Effector memory CD8-positive, alpha-beta T cell (primary cell): ENCODE measurements at regions not wholly inside any gene's neighbourhood (a gene's known extent, or its start where the extent isn't known, plus 50 kb on each side); places are given as distances from the start of the nearest gene placed in this dataset.

Source experiments
- ATAC-seq: fragments of 150-1000 bp; cut with Tn5 transposase; replicated peaks from 2 replicates; pipeline ENCODE4 v1.10.0; 2021; ENCODE audit warnings: mild to moderate bottlenecking, moderate library complexity
- DNase-seq, 3 experiments: peaks; one replicate each; pipeline ENCODE4 v3.0.0; 2021
- H3K27ac Mint-ChIP-seq, 2 donors: one replicate each; pipeline ENCODE4 v1.8.0; 2022; ENCODE audit warnings: mild to moderate bottlenecking in 2 of 2, mixed read lengths in 2 of 2, moderate library complexity in 2 of 2
- H3K27me3 Mint-ChIP-seq, 2 donors: one replicate each; pipeline ENCODE4 v1.8.0; 2022; ENCODE audit warnings: mixed read lengths in 2 of 2
- H3K36me3 Mint-ChIP-seq: one replicate; pipeline ENCODE4 v1.8.0; 2022; ENCODE audit warnings: mild to moderate bottlenecking, moderate library complexity, mixed read lengths; ENCODE audit not compliant: insufficient read depth
- H3K4me1 Mint-ChIP-seq, 2 donors: one replicate each; pipeline ENCODE4 v1.8.0; 2022; ENCODE audit warnings: low read depth in 2 of 2, mixed read lengths in 2 of 2
- H3K4me3 Mint-ChIP-seq, 2 donors: one replicate each; pipeline ENCODE4 v1.8.0; 2022; ENCODE audit warnings: mild to moderate bottlenecking in 2 of 2, mixed read lengths in 2 of 2, moderate library complexity in 2 of 2
- H3K9me3 Mint-ChIP-seq, 2 donors: one replicate each; pipeline ENCODE4 v1.8.0; 2022; ENCODE audit warnings: mixed read lengths in 2 of 2

GRCh38 chr10:29119374-29119773, 169.5 kb upstream of the LYZL1 start:
- no peaks in the 10 kb centered on the region for H3K27me3 Mint-ChIP-seq
- no peak for DNase-seq
- ATAC-seq, result no peak
- H3K9me3 Mint-ChIP-seq, result peaks cover 7 to 8% of the 10 kb centered on the region in 2 donors
- H3K27ac Mint-ChIP-seq, result no peak overlapping the region
- H3K4me3 Mint-ChIP-seq, result no peak overlapping the region
- no peaks in the 10 kb centered on the region for H3K4me1 Mint-ChIP-seq
- no peaks in the 10 kb centered on the region for H3K36me3 Mint-ChIP-seq

GRCh38 chr10:29120216-29120615, 168.7 kb upstream of the LYZL1 start:
- H3K9me3 Mint-ChIP-seq, result peaks cover 7 to 8% of the 10 kb centered on the region in 2 donors
- ATAC-seq, result no peak
- no peak for DNase-seq
- no peaks in the 10 kb centered on the region for H3K36me3 Mint-ChIP-seq
- no peak overlapping the region for H3K27ac Mint-ChIP-seq
- no peaks in the 10 kb centered on the region for H3K27me3 Mint-ChIP-seq
- H3K4me1 Mint-ChIP-seq, result no peaks in the 10 kb centered on the region
- no peak overlapping the region for H3K4me3 Mint-ChIP-seq

- H3K4me3 Mint-ChIP-seq, result no peak overlapping the region
- H3K4me1 Mint-ChIP-seq, result no peaks in the 10 kb centered on the region
- peaks cover 0 to 3% of the 10 kb centered on the region in 2 donors for H3K9me3 Mint-ChIP-seq
- H3K36me3 Mint-ChIP-seq, result no peaks in the 10 kb centered on the region
- DNase-seq (no peak), ATAC-seq (no peak)
- peaks cover 6 to 8% of the 10 kb centered on the region in 2 donors for H3K27me3 Mint-ChIP-seq
- no peak overlapping the region for H3K27ac Mint-ChIP-seq
These were observed 164.0 kb upstream of the LYZL1 start for GRCh38 chr10:29124864-29125263.

- Mint-ChIP-seq H3K4me1 (no peaks in the 10 kb centered on the region), H3K9me3 (peaks cover 0 to 3% of the 10 kb centered on the region in 2 donors), H3K27me3 (peaks cover 11 to 15% of the 10 kb centered on the region in 2 donors), H3K4me3 (no peak overlapping the region), H3K27ac (no peak overlapping the region), H3K36me3 (no peaks in the 10 kb centered on the region)
- DNase-seq, result no peak
- ATAC-seq, result no peak
These were observed 161.7 kb upstream of the LYZL1 start for GRCh38 chr10:29127037-29127700.

- H3K4me1 Mint-ChIP-seq, result no peaks in the 10 kb centered on the region
- H3K36me3 Mint-ChIP-seq, result no peaks in the 10 kb centered on the region
- H3K9me3 Mint-ChIP-seq, result peaks cover 0 to 3% of the 10 kb centered on the region in 2 donors
- DNase-seq (no peak), ATAC-seq (no peak)
- no peak overlapping the region for H3K4me3 Mint-ChIP-seq
- H3K27me3 Mint-ChIP-seq, result peaks cover 16 to 20% of the 10 kb centered on the region in 2 donors
- no peak overlapping the region for H3K27ac Mint-ChIP-seq
These were observed 161.1 kb upstream of the LYZL1 start for GRCh38 chr10:29127731-29128130.

- H3K27ac Mint-ChIP-seq, result no peak overlapping the region
- peaks cover 20 to 26% of the 10 kb centered on the region in 2 donors for H3K27me3 Mint-ChIP-seq
- H3K4me3 Mint-ChIP-seq, result no peak overlapping the region
- H3K9me3 Mint-ChIP-seq, result no peaks in the 10 kb centered on the region
- ATAC-seq, result no peak
- DNase-seq, result no peak
- no peaks in the 10 kb centered on the region for H3K4me1 Mint-ChIP-seq
- no peaks in the 10 kb centered on the region for H3K36me3 Mint-ChIP-seq
These were observed 158.6 kb upstream of the LYZL1 start for GRCh38 chr10:29130190-29130673.

- no peak overlapping the region for H3K4me3 Mint-ChIP-seq
- no peak overlapping the region for H3K27ac Mint-ChIP-seq
- H3K4me1 Mint-ChIP-seq, result no peaks in the 10 kb centered on the region
- DNase-seq, result no peak
- H3K9me3 Mint-ChIP-seq, result no peaks in the 10 kb centered on the region
- H3K27me3 Mint-ChIP-seq, result peaks cover 20 to 26% of the 10 kb centered on the region in 2 donors
- ATAC-seq, result no peak
- H3K36me3 Mint-ChIP-seq, result no peaks in the 10 kb centered on the region
These were observed 156.8 kb upstream of the LYZL1 start for GRCh38 chr10:29131952-29132547.

GRCh38 chr10:29132551-29133111, 156.2 kb upstream of the LYZL1 start:
- no peaks in the 10 kb centered on the region for H3K36me3 Mint-ChIP-seq
- ATAC-seq, result no peak
- H3K9me3 Mint-ChIP-seq, result peaks cover 0 to under 1% of the 10 kb centered on the region in 2 donors
- no peaks in the 10 kb centered on the region for H3K4me1 Mint-ChIP-seq
- peaks cover 20 to 26% of the 10 kb centered on the region in 2 donors for H3K27me3 Mint-ChIP-seq
- no peak for DNase-seq
- no peak overlapping the region for H3K4me3 Mint-ChIP-seq
- no peak overlapping the region for H3K27ac Mint-ChIP-seq

GRCh38 chr10:29135337-29135736, 153.5 kb upstream of the LYZL1 start:
- H3K4me3 Mint-ChIP-seq, result no peak overlapping the region
- ATAC-seq (no peak), DNase-seq (no peak)
- H3K9me3 Mint-ChIP-seq, result peaks cover 0 to 2% of the 10 kb centered on the region in 2 donors
- H3K27me3 Mint-ChIP-seq, result peaks cover 12 to 28% of the 10 kb centered on the region in 2 donors
- H3K27ac Mint-ChIP-seq, result no peak overlapping the region
- H3K4me1 Mint-ChIP-seq, result no peaks in the 10 kb centered on the region
- no peaks in the 10 kb centered on the region for H3K36me3 Mint-ChIP-seq

- ATAC-seq, result no peak
- no peak overlapping the region for H3K4me3 Mint-ChIP-seq
- DNase-seq, result no peak
- H3K27me3 Mint-ChIP-seq, result peaks cover 12 to 33% of the 10 kb centered on the region in 2 donors
- H3K4me1 Mint-ChIP-seq, result no peaks in the 10 kb centered on the region
- no peak overlapping the region for H3K27ac Mint-ChIP-seq
- H3K36me3 Mint-ChIP-seq, result no peaks in the 10 kb centered on the region
- peaks cover 0 to 2% of the 10 kb centered on the region in 2 donors for H3K9me3 Mint-ChIP-seq
These were observed 152.5 kb upstream of the LYZL1 start for GRCh38 chr10:29136411-29136810.

GRCh38 chr10:29140151-29140550, 148.7 kb upstream of the LYZL1 start:
- Mint-ChIP-seq H3K4me1 (no peaks in the 10 kb centered on the region), H3K36me3 (no peaks in the 10 kb centered on the region), H3K27ac (no peak overlapping the region), H3K27me3 (peaks cover 25% of the 10 kb centered on the region in 2 donors), H3K4me3 (no peak overlapping the region), H3K9me3 (peaks cover 7% of the 10 kb centered on the region in 2 donors)
- no peak for ATAC-seq
- DNase-seq, result no peak

- Mint-ChIP-seq H3K27me3 (peaks cover 25 to 33% of the 10 kb centered on the region in 2 donors), H3K9me3 (peaks cover 7% of the 10 kb centered on the region in 2 donors), H3K4me1 (no peaks in the 10 kb centered on the region), H3K4me3 (no peak overlapping the region), H3K36me3 (no peaks in the 10 kb centered on the region), H3K27ac (no peak overlapping the region)
- ATAC-seq (no peak), DNase-seq (no peak)
These were observed 147.9 kb upstream of the LYZL1 start for GRCh38 chr10:29140991-29141390.

GRCh38 chr10:29141761-29142160, 147.1 kb upstream of the LYZL1 start:
- Mint-ChIP-seq H3K9me3 (peaks cover 7% of the 10 kb centered on the region in 2 donors), H3K36me3 (no peaks in the 10 kb centered on the region), H3K4me3 (no peak overlapping the region), H3K4me1 (no peaks in the 10 kb centered on the region), H3K27me3 (peaks cover 31 to 34% of the 10 kb centered on the region in 2 donors), H3K27ac (no peak overlapping the region)
- no peak for ATAC-seq
- no peak for DNase-seq
